Transverse colon (tissue), 4 donors: ENCODE measurements at regions not wholly inside any gene's neighbourhood (a gene's known extent, or its start where the extent isn't known, plus 50 kb on each side); places are given as distances from the start of the nearest gene placed in this dataset.

ENCODE experiments used
- CTCF ChIP-seq, 5 experiments: fragments of 200-600 bp in 3 of 5; fragments of 450-650 bp in 2 of 5; sonication (generic) in 3 of 5; IDR thresholded peaks; 1 replicate in 2 of 5; 2 replicates in 3 of 5; pipeline ENCODE4 v1.5.1; 2016 to 2017; ENCODE audit warnings: antibody characterized with exemption in 5 of 5, inconsistent platforms in 3 of 5, mild to moderate bottlenecking in 2 of 5, moderate library complexity in 1 of 5
- EP300 ChIP-seq: sonication (generic); formaldehyde crosslinking; IDR thresholded peaks from one replicate; pipeline ENCODE4 v1.6.1; 2017; ENCODE audit warnings: antibody characterized with exemption, low read depth
- POLR2A ChIP-seq: fragments of 450-650 bp; IDR thresholded peaks from one replicate; pipeline ENCODE4 v1.6.1; 2016; ENCODE audit warnings: antibody characterized with exemption, mild to moderate bottlenecking, moderate library complexity
- POLR2AphosphoS5 ChIP-seq, 3 donors: sonication (generic); formaldehyde crosslinking; IDR thresholded peaks; one replicate each; pipeline ENCODE4 v1.6.1; 2016; ENCODE audit warnings: antibody characterized with exemption in 3 of 3

GRCh38 chr6:81842254-81842653 is 89.8 kb upstream of the TENT5A start:
- TF ChIP-seq CTCF (IDR thresholded peaks at IDR 0.05) (no peak), POLR2A (no peak), EP300 (no peak), POLR2AphosphoS5 (IDR thresholded peaks at IDR 0.05) (no peak)
